HepG2 (cell line): ENCODE measurements at regions not wholly inside any gene's neighbourhood (a gene's known extent, or its start where the extent isn't known, plus 50 kb on each side); places are given as distances from the start of the nearest gene placed in this dataset.

Experiments used
- ATAC-seq: fragments of 200-7000 bp; cut with Tn5 transposase; 3 replicates; pipeline ENCODE4 v1.9.1; 2020; ENCODE audit warnings: mild to moderate bottlenecking, moderate library complexity
- BruUV-seq: library from RNA; stranded (reverse); fragments of 400-500 nt; replicated peaks from 2 replicates; lab custom pipeline; 2021; lab: Mats Ljungman, UMichigan
- CTCF ChIA-PET: fragments of 300-600 bp; formaldehyde crosslinking; extraction: SDS; loops from one replicate; lab custom pipeline; 2021; ENCODE audit warnings: low total read pairs, inconsistent platforms, low intra/inter-chr PET ratio; lab: Yijun Ruan, JAX
- POLR2A ChIA-PET: fragments of 350-600 bp; sonication (Branson Sonifier 250); formaldehyde crosslinking; loops from one replicate; lab custom pipeline; 2020; ENCODE audit warnings: antibody characterized with exemption, inconsistent platforms; lab: Yijun Ruan, JAX
- DNase-seq: peaks from one replicate; pipeline ENCODE4 v3.0.0-alpha.2; 2015; ENCODE audit warnings: low spot score
- FAIRE-seq: peaks from 3 replicates; lab custom pipeline; 2011; peaks lifted over from hg19 to GRCh38; lab: Jason Lieb, UNC
- H2AFZ ChIP-seq: one replicate; pipeline ENCODE4 v1.6.1; 2011; ENCODE audit warnings: low read length, inconsistent platforms
- H3K27ac ChIP-seq: fragments of 300-600 bp; 3 replicates; pipeline ENCODE4 v1.8.0; 2011; ENCODE audit warnings: mixed run types, mild to moderate bottlenecking, mixed read lengths, low read length, inconsistent platforms; ENCODE audit not compliant: insufficient read depth; ENCODE audit errors: extremely low read length
- H3K27me3 ChIP-seq, 2 experiments: fragments of 200-600 bp in 1 of 2; 2 replicates in 1 of 2; 3 replicates in 1 of 2; pipeline versions ENCODE4 v1.6.0 to v1.8.0; 2011; ENCODE audit warnings: low read length in 2 of 2, mild to moderate bottlenecking in 2 of 2, moderate library complexity in 2 of 2, inconsistent platforms in 1 of 2; ENCODE audit not compliant: insufficient read depth in 2 of 2, control insufficient read depth in 1 of 2
- H3K36me3 ChIP-seq, 2 experiments: fragments of 200-600 bp in 1 of 2; replicated peaks in 1 of 2; 2 replicates in 1 of 2; 3 replicates in 1 of 2; pipeline versions ENCODE4 v1.5.1 to v1.8.0; 2011; ENCODE audit warnings: low read length in 2 of 2, inconsistent platforms in 1 of 2; ENCODE audit not compliant: insufficient read depth in 2 of 2, control insufficient read depth in 1 of 2
- H3K4me1 ChIP-seq: 2 replicates; pipeline ENCODE4 v1.5.1; 2012; ENCODE audit warnings: low read length, inconsistent platforms; ENCODE audit not compliant: insufficient read depth
- H3K4me2 ChIP-seq: 2 replicates; pipeline ENCODE4 v1.6.0; 2011; ENCODE audit warnings: low read depth, low read length, inconsistent platforms
- H3K4me3 ChIP-seq, 3 experiments: fragments of 200-600 bp in 1 of 3; sonication (generic), shearing (Covaris generic) in 1 of 3; replicated peaks in 1 of 3; 2 replicates each; pipeline ENCODE4 v1.5.1; 2011 to 2016; ENCODE audit warnings: low read length in 3 of 3, inconsistent platforms in 2 of 3, low read depth in 2 of 3, mild to moderate bottlenecking in 2 of 3, control low read depth in 1 of 3, mixed read lengths in 1 of 3; ENCODE audit not compliant: insufficient read depth in 1 of 3
- H3K79me2 ChIP-seq: one replicate; pipeline ENCODE4 v1.6.1; 2011; ENCODE audit warnings: low read length, inconsistent platforms; ENCODE audit not compliant: insufficient read depth
- H3K9ac ChIP-seq: 2 replicates; pipeline ENCODE4 v1.6.0; 2011; ENCODE audit warnings: mild to moderate bottlenecking, low read depth, low read length, inconsistent platforms; ENCODE audit not compliant: insufficient read depth
- H3K9me3 ChIP-seq: 2 replicates; pipeline ENCODE4 v1.5.1; 2012; ENCODE audit warnings: mild to moderate bottlenecking, low read length
- H4K20me1 ChIP-seq: 2 replicates; pipeline ENCODE4 v1.6.0; 2011; ENCODE audit warnings: inconsistent platforms, mild to moderate bottlenecking, low read length, moderate library complexity; ENCODE audit not compliant: insufficient read depth
- ATF7 ChIP-seq, 2 experiments: fragments of 450-650 bp in 1 of 2; sonication (generic) in 1 of 2; formaldehyde crosslinking in 1 of 2; IDR thresholded peaks; 2 replicates each; pipeline versions ENCODE4 v1.4.0 to v1.6.1; 2016 to 2020; ENCODE audit warnings: antibody characterized with exemption in 1 of 2, mild to moderate bottlenecking in 1 of 2, missing genetic modification reagents in 1 of 2
- CREB1 ChIP-seq, 2 experiments: fragments of 450-650 bp in 1 of 2; IDR thresholded peaks; 2 replicates each; pipeline ENCODE4 v1.6.1; 2016 to 2017; ENCODE audit warnings: control low read depth in 1 of 2, mild to moderate bottlenecking in 1 of 2, missing compliant biosample characterization in 1 of 2, missing genetic modification characterization in 1 of 2
- KMT2A ChIP-seq: sonication (generic); formaldehyde crosslinking; IDR thresholded peaks from 2 replicates; pipeline ENCODE4 v1.4.0; 2020; ENCODE audit warnings: missing genetic modification reagents
- MAFK ChIP-seq, 2 experiments: IDR thresholded peaks in 1 of 2; conservative IDR thresholded peaks in 1 of 2; 2 replicates each; pipeline ENCODE4 v1.6.1; 2011; ENCODE audit warnings: improper control_type of control experiment in 2 of 2, low read length in 2 of 2
- ZNF430 ChIP-seq: sonication (generic); formaldehyde crosslinking; IDR thresholded peaks from 2 replicates; pipeline ENCODE4 v1.9.0; 2021; ENCODE audit warnings: mild to moderate bottlenecking, missing genetic modification reagents
- WGBS: methylation state at CpG from one replicate; pipeline ENCODE4 v1.1.6; 2017; ENCODE audit warnings: low lambda C conversion rate; 5-methylcytosine and 5-hydroxymethylcytosine counted together
- in situ Hi-C: cut with HindIII; loops from 2 replicates; pipeline ENCODE4 v1.10.0; 2017; ENCODE audit warnings: low pct_unique_long_range_greater_than_20kb; ENCODE audit not compliant: extremely low pct_ligation_motif_present
- intact Hi-C: fragments of 100-400 bp; cut with micrococcal nuclease; formaldehyde crosslinking; loops from one replicate; pipeline ENCODE4 v1.10.0; 2022; ENCODE audit not compliant: unreplicated experiment
- TF ChIP-seq, protein P1 (sequence below): fragments of 450-650 bp; IDR thresholded peaks from 2 replicates; pipeline ENCODE4 v1.6.1; 2016

DNA sequence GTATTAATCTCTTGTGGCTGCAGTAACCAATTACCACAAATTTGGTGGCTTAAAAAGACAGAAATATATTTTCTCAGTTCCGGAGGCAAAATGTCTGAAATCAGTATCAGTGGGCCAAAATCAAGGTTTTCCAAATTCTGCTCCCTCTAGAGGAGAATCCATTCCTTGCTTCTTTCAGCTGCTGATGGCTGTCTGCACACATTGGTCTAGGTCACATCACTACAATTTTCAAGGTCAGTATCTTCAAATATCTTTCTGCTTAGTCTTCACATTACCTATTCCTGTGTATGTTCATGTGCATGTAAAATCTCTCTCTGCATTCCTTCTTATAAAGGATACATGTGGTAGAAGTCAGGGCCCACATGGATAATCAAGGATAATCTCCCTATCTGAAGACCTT, 999.4 kb downstream of the KCNT2 start:
- 0% methylated on average over 1 of the region's 1 CpG for WGBS
- H3K4me2 ChIP-seq: no peak overlapping the region
- intact Hi-C loops (no loop called here), in situ Hi-C loops (no loop called here)
- ATAC-seq (peak; percentile 60; the same call in 2 of the 3 replicates), DNase-seq (no peak), FAIRE-seq (peak; percentile 71)
- no peaks in the 10 kb centered on the region for H3K9me3 ChIP-seq
- CTCF ChIA-PET: no interaction called here
- H3K4me1 ChIP-seq: no peaks in the 10 kb centered on the region
- H3K27me3 ChIP-seq: no peaks in the 10 kb centered on the region
- H3K27ac ChIP-seq: no peak overlapping the region
- no peak overlapping the region for H3K9ac ChIP-seq
- no peaks in the 10 kb centered on the region for H3K36me3 ChIP-seq
- POLR2A ChIA-PET: no interaction called here
- no peak overlapping the region for H3K4me3 ChIP-seq
- H4K20me1 ChIP-seq: no peaks in the 10 kb centered on the region
- H2AFZ ChIP-seq: no peak overlapping the region
- TF ChIP-seq ZNF430 (CRISPR knock-in tag): no peak
- TF ChIP-seq, protein P1, sequence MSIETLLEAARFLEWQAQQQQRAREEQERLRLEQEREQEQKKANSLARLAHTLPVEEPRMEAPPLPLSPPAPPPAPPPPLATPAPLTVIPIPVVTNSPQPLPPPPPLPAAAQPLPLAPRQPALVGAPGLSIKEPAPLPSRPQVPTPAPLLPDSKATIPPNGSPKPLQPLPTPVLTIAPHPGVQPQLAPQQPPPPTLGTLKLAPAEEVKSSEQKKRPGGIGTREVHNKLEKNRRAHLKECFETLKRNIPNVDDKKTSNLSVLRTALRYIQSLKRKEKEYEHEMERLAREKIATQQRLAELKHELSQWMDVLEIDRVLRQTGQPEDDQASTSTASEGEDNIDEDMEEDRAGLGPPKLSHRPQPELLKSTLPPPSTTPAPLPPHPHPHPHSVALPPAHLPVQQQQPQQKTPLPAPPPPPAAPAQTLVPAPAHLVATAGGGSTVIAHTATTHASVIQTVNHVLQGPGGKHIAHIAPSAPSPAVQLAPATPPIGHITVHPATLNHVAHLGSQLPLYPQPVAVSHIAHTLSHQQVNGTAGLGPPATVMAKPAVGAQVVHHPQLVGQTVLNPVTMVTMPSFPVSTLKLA: peak; percentile 48; the same call in 1 of the 2 replicates
- H3K79me2 ChIP-seq: no peaks in the 10 kb centered on the region
- BruUV-seq: no TSS peak

DNA sequence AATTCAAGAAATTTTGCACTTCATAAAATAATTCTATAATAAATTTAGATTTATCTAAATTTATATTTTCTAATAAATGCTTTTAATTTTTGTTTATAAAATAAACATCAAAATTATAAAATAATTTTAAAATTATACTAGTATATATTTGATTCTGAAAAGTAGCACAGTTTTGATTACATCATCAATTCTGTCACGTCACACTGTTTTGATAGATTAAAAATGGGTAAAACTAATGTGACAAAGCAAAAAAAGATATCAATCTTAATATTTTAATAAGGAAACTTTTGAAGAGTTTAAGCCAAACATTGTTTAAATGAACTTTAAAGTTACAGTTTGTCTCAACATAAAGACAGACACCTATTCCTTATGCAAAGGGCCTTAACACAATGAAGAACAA, 1001.8 kb downstream of the KCNT2 start:
- no peak overlapping the region for H3K9ac ChIP-seq
- no peaks in the 10 kb centered on the region for H4K20me1 ChIP-seq
- no peak overlapping the region for H3K4me3 ChIP-seq
- no peaks in the 10 kb centered on the region for H3K36me3 ChIP-seq
- in situ Hi-C loops (no loop called here), intact Hi-C loops (no loop called here)
- CTCF ChIA-PET: no interaction called here
- FAIRE-seq: no peak
- H3K27ac ChIP-seq: no peak overlapping the region
- no peak overlapping the region for H2AFZ ChIP-seq
- ATAC-seq: no peak
- TF ChIP-seq ATF7 (IDR thresholded peaks at IDR 0.05) (peak; percentile 58; the same call in 1 of the 2 replicates), ATF7 (CRISPR knock-in tag; IDR thresholded peaks at IDR 0.05) (no peak), CREB1 (IDR thresholded peaks at IDR 0.05) (peak; percentile 51), CREB1 (CRISPR knock-in tag; IDR thresholded peaks at IDR 0.05) (no peak), MAFK (conservative IDR thresholded peaks at IDR 0.05 in 1 of 2, IDR thresholded peaks at IDR 0.05 in 1 of 2; ENCODE audit: low read length in 2 of 2) (peak in 1 of 2 experiments; percentile 59; a peak in 2 of 4 replicates), KMT2A (CRISPR knock-in tag) (no peak)
- TF ChIP-seq, all 625 proteins: peak for 3
- POLR2A ChIA-PET: no interaction called here
- WGBS: 13% methylated on average over 1 of the region's 1 CpG
- no TSS peak for BruUV-seq
- no peak overlapping the region for H3K4me2 ChIP-seq
- DNase-seq: no peak
- no peaks in the 10 kb centered on the region for H3K9me3 ChIP-seq
- no peaks in the 10 kb centered on the region for H3K4me1 ChIP-seq
- H3K27me3 ChIP-seq: no peaks in the 10 kb centered on the region
- no peaks in the 10 kb centered on the region for H3K79me2 ChIP-seq
